Colonic mucosa (tissue), 4 donors: ENCODE measurements at regions not wholly inside any gene's neighbourhood (a gene's known extent, or its start where the extent isn't known, plus 50 kb on each side); places are given as distances from the start of the nearest gene placed in this dataset.

Experiments
- DNase-seq: peaks from one replicate; pipeline ENCODE4 v3.0.0-alpha.2; 2020
- H3K27ac ChIP-seq: fragments of 200-600 bp; one replicate; pipeline ENCODE4 v1.8.0; 2021
- H3K27me3 ChIP-seq: fragments of 200-600 bp; one replicate; pipeline ENCODE4 v1.8.0; 2021
- H3K36me3 ChIP-seq: fragments of 200-600 bp; one replicate; pipeline ENCODE4 v1.8.0; 2021
- H3K4me1 ChIP-seq: fragments of 200-600 bp; one replicate; pipeline ENCODE4 v1.8.0; 2021; ENCODE audit warnings: mild to moderate bottlenecking
- H3K4me3 ChIP-seq: fragments of 200-600 bp; one replicate; pipeline ENCODE4 v1.8.0; 2021
- H3K9ac ChIP-seq, 2 donors: one replicate each; pipeline ENCODE4 v1.7.0; 2013; ENCODE audit warnings: control low read depth in 2 of 2, low read depth in 2 of 2, low read length in 2 of 2
- H3K9me3 ChIP-seq: fragments of 200-600 bp; one replicate; pipeline ENCODE4 v1.8.0; 2021
- CTCF ChIP-seq: fragments of 200-600 bp; IDR thresholded peaks from one replicate; pipeline ENCODE4 v1.8.0; 2022; ENCODE audit warnings: antibody characterized with exemption, mild to moderate bottlenecking
- intact Hi-C: fragments of 100-400 bp; cut with DNase I; formaldehyde crosslinking; loops from one replicate; pipeline ENCODE4 v1.14.1; 2022
- donor health status: healthy.
- donor health status: DM: no; HTN: no; CAD: no.
- donor health status: DM: no; HTN: no; CAD: no.

DNA sequence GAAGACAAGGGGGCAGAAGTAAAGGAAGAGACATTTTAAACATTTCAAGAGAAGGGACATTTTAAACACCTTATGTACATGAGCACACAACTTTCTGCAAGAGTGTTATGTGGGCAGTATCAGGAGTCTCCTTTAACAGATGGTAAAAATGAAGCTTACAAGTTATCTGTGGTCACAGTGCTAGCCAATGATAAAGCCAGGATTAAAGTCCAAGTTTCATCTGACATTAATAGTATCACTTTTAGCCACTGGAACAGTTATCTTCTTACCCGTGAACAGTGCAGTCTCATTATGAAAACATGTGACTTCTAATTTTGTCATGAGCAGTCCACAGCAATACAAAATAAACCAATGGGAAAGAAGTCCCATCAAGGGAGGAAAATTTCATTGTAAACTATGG, 627.9 kb upstream of the AGA start:
- H3K27ac ChIP-seq = no peak overlapping the region
- H3K9me3 ChIP-seq = no peaks in the 10 kb centered on the region
- no peak overlapping the region for H3K4me3 ChIP-seq
- no peak for TF ChIP-seq CTCF
- intact Hi-C loops = no loop called here
- H3K36me3 ChIP-seq = no peaks in the 10 kb centered on the region
- H3K9ac ChIP-seq = no peak overlapping the region
- no peaks in the 10 kb centered on the region for H3K4me1 ChIP-seq
- DNase-seq = no peak
- H3K27me3 ChIP-seq = no peaks in the 10 kb centered on the region

- TF ChIP-seq CTCF = no peak
- Histone ChIP-seq H3K27ac (no peak overlapping the region), H3K4me3 (no peak overlapping the region), H3K27me3 (no peaks in the 10 kb centered on the region), H3K4me1 (no peaks in the 10 kb centered on the region), H3K9me3 (no peaks in the 10 kb centered on the region), H3K36me3 (no peaks in the 10 kb centered on the region), H3K9ac (no peak overlapping the region)
- intact Hi-C loops = no loop called here
- DNase-seq = no peak
These were observed 638.1 kb upstream of the AGA start for GRCh38 chr4:178080312-178080711.

DNA sequence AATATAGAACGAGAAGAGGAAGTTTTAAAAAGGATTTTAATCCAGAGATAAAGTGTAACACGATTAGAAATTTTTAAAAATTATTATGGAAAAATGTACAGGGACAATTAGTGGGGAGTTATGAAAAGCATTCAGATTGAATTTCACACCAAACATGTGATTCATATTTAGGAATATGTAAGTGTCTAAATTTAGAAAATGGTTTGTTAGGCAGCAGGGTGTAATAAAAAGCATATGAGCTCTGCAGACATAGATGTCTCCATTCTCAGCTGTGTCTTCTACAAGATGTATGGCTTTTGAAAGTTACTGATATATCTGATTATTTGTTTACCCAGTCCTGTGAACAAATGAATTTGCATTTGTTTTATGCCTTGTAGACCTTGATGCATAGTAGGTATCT, 638.9 kb upstream of the AGA start:
- Histone ChIP-seq H3K4me1 (no peaks in the 10 kb centered on the region), H3K27ac (no peak overlapping the region), H3K9me3 (no peaks in the 10 kb centered on the region), H3K27me3 (no peaks in the 10 kb centered on the region), H3K36me3 (no peaks in the 10 kb centered on the region), H3K9ac (no peak overlapping the region), H3K4me3 (no peak overlapping the region)
- intact Hi-C loops = no loop called here
- TF ChIP-seq CTCF = no peak
- no peak for DNase-seq

GRCh38 chr4:178081896-178082295, 639.7 kb upstream of the AGA start:
- Histone ChIP-seq H3K27me3 (no peaks in the 10 kb centered on the region), H3K4me3 (no peak overlapping the region), H3K9ac (no peak overlapping the region), H3K36me3 (no peaks in the 10 kb centered on the region), H3K4me1 (no peaks in the 10 kb centered on the region), H3K9me3 (no peaks in the 10 kb centered on the region), H3K27ac (no peak overlapping the region)
- intact Hi-C loops = no loop called here
- no peak for DNase-seq
- TF ChIP-seq CTCF = no peak

- DNase-seq = no peak
- H3K4me1 ChIP-seq = no peaks in the 10 kb centered on the region
- intact Hi-C loops = no loop called here
- H3K27me3 ChIP-seq = no peaks in the 10 kb centered on the region
- no peak for TF ChIP-seq CTCF
- H3K4me3 ChIP-seq = no peak overlapping the region
- H3K27ac ChIP-seq = no peak overlapping the region
- no peak overlapping the region for H3K9ac ChIP-seq
- no peaks in the 10 kb centered on the region for H3K9me3 ChIP-seq
- no peaks in the 10 kb centered on the region for H3K36me3 ChIP-seq
These were observed 640.7 kb upstream of the AGA start for GRCh38 chr4:178082906-178083305.

DNA sequence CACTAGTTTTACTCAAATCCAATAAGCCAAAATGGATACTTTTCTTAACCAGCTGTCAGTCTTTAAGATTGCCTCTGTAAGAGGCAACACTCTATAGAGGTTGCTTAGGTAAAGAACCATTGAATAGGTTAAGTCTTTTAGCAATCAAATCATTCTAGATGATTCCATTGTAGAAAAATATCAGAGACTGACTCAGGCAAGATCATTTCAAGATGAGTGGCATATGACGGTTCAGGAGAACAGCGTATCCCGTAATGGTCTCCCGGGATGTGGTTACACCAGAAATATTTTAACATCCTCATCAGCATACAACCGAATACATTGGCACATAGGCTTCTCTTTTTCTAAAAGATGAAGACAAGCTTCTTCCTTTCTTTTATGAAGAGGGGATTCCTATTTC, 641.7 kb upstream of the AGA start:
- DNase-seq = no peak
- no peak for TF ChIP-seq CTCF
- H3K4me1 ChIP-seq = no peaks in the 10 kb centered on the region
- H3K9ac ChIP-seq = no peak overlapping the region
- intact Hi-C loops = no loop called here
- H3K27ac ChIP-seq = no peak overlapping the region
- no peaks in the 10 kb centered on the region for H3K27me3 ChIP-seq
- H3K36me3 ChIP-seq = no peaks in the 10 kb centered on the region
- H3K9me3 ChIP-seq = no peaks in the 10 kb centered on the region
- no peak overlapping the region for H3K4me3 ChIP-seq
